ENCODE measurements at regions not wholly inside any gene's neighbourhood (a gene's known extent, or its start where the extent isn't known, plus 50 kb on each side); places are given as distances from the start of the nearest gene placed in this dataset.
A peak's percentile ranks its signal among the peaks of the same experiment; 100 is the strongest.

GRCh38 chr4:174172274-174172673, 111.2 kb downstream of the FBXO8 start:
- no peak overlapping the region for H3K27ac ChIP-seq
- no peak for DNase-seq
- no peaks in the 10 kb centered on the region for H3K4me1 ChIP-seq
- no peak for ATAC-seq
- H3K27me3 ChIP-seq (ENCODE audit: insufficient read depth in 3 of 3, low read length in 2 of 3), result peaks cover 0 to 2% (median 0%) of the 10 kb centered on the region in 3 donors
- WGBS, 3 donors, result 86 to 88% (median 86%) methylated on average over 3 of the region's 3 CpGs
- intact Hi-C loops (cut with DNase I), result no loop called here
- H3K36me3 ChIP-seq (ENCODE audit: insufficient read depth in 1 of 2, low read depth in 1 of 2), result no peaks in the 10 kb centered on the region
- no peaks in the 10 kb centered on the region for H3K9me3 ChIP-seq
- no peak overlapping the region for H3K4me3 ChIP-seq
- TF ChIP-seq, protein P1, sequence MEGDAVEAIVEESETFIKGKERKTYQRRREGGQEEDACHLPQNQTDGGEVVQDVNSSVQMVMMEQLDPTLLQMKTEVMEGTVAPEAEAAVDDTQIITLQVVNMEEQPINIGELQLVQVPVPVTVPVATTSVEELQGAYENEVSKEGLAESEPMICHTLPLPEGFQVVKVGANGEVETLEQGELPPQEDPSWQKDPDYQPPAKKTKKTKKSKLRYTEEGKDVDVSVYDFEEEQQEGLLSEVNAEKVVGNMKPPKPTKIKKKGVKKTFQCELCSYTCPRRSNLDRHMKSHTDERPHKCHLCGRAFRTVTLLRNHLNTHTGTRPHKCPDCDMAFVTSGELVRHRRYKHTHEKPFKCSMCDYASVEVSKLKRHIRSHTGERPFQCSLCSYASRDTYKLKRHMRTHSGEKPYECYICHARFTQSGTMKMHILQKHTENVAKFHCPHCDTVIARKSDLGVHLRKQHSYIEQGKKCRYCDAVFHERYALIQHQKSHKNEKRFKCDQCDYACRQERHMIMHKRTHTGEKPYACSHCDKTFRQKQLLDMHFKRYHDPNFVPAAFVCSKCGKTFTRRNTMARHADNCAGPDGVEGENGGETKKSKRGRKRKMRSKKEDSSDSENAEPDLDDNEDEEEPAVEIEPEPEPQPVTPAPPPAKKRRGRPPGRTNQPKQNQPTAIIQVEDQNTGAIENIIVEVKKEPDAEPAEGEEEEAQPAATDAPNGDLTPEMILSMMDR (IDR thresholded peaks at IDR 0.05), result no peak

- H3K4me1 ChIP-seq, result no peaks in the 10 kb centered on the region
- H3K27me3 ChIP-seq (ENCODE audit: insufficient read depth in 3 of 3, low read length in 2 of 3), result no peaks in the 10 kb centered on the region
- WGBS, 3 donors, result 58 to 75% (median 71%) methylated on average over 1 of the region's 1 CpG
- no peak for DNase-seq
- intact Hi-C loops (cut with DNase I), result no loop called here
- no peaks in the 10 kb centered on the region for H3K9me3 ChIP-seq
- H3K36me3 ChIP-seq (ENCODE audit: insufficient read depth in 1 of 2, low read depth in 1 of 2), result no peaks in the 10 kb centered on the region
- TF ChIP-seq, protein P1 (IDR thresholded peaks at IDR 0.05), result no peak
- no peak for ATAC-seq
- H3K27ac ChIP-seq, result no peak overlapping the region
- H3K4me3 ChIP-seq, result no peak overlapping the region
These were observed 112.6 kb downstream of the FBXO8 start for GRCh38 chr4:174170906-174171305.

- TF ChIP-seq, protein P1 (IDR thresholded peaks at IDR 0.05), result no peak
- no peak overlapping the region for H3K27ac ChIP-seq
- intact Hi-C loops (cut with DNase I), result no loop called here
- 92 to 97% (median 95%) methylated on average over 7 of the region's 7 CpGs for WGBS, 3 donors
- H3K36me3 ChIP-seq (ENCODE audit: insufficient read depth in 1 of 2, low read depth in 1 of 2), result no peaks in the 10 kb centered on the region
- H3K4me1 ChIP-seq, result no peaks in the 10 kb centered on the region
- no peak overlapping the region for H3K4me3 ChIP-seq
- DNase-seq (no peak), ATAC-seq (no peak)
- H3K27me3 ChIP-seq (ENCODE audit: insufficient read depth in 3 of 3, low read length in 2 of 3), result no peaks in the 10 kb centered on the region
- no peaks in the 10 kb centered on the region for H3K9me3 ChIP-seq
These were observed 113.4 kb downstream of the FBXO8 start for GRCh38 chr4:174170091-174170490.

GRCh38 chr4:174157106-174157607, 126.3 kb downstream of the FBXO8 start:
- 45 to 64% (median 49%) methylated on average over 7 of the region's 7 CpGs for WGBS, 3 donors
- Histone ChIP-seq H3K4me3 (no peak overlapping the region), H3K36me3 (ENCODE audit: insufficient read depth in 1 of 2, low read depth in 1 of 2) (no peaks in the 10 kb centered on the region), H3K27me3 (ENCODE audit: insufficient read depth in 3 of 3, low read length in 2 of 3) (no peaks in the 10 kb centered on the region), H3K4me1 (no peaks in the 10 kb centered on the region), H3K9me3 (no peaks in the 10 kb centered on the region), H3K27ac (no peak overlapping the region)
- intact Hi-C loops (cut with DNase I), result no loop called here
- DNase-seq, result no peak
- TF ChIP-seq, protein P1 (IDR thresholded peaks at IDR 0.05), result no peak
- ATAC-seq, result no peak

DNA sequence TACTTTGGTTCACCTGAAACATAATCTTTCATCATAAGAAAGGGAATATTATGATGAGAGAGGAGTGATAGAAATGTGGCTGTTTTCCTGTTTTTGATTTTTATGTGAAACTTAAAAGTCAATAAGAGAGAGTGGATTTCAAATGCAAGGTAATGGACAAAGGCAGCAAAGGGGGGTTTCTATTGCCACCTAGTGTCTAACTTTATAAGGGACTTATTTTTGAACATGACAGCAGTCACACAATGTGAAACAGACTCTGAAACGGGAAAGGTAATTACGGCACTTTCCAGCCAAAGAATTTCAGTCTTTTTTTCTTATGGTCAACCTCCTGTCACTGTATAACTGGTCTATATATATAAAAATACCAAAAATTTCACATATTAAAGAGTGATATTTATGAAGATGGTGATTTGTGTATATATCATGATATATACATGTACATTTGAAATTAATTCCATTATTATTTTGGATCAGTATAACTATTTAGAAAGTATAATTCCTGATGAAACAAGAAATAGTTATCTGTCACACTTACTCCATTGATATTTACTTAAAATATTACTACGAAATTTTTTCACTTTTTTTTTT, 127.1 kb downstream of the FBXO8 start:
- Histone ChIP-seq H3K27me3 (ENCODE audit: insufficient read depth in 3 of 3, low read length in 2 of 3) (no peaks in the 10 kb centered on the region), H3K4me1 (no peaks in the 10 kb centered on the region), H3K36me3 (ENCODE audit: insufficient read depth in 1 of 2, low read depth in 1 of 2) (no peaks in the 10 kb centered on the region), H3K27ac (no peak overlapping the region), H3K9me3 (no peaks in the 10 kb centered on the region), H3K4me3 (no peak overlapping the region)
- 26 to 33% (median 27%) methylated on average over 3 of the region's 3 CpGs for WGBS, 3 donors
- TF ChIP-seq, protein P1 (IDR thresholded peaks at IDR 0.05), result peak; percentile 60
- ATAC-seq (peak in 2 of 4 donors; percentile 59 to 81), DNase-seq (no peak)
- intact Hi-C loops (cut with DNase I), result no loop called here

Measured in psoas muscle (tissue), 7 donors.